Mucosa of gallbladder (tissue), 1 donor: ENCODE measurements at regions not wholly inside any gene's neighbourhood (a gene's known extent, or its start where the extent isn't known, plus 50 kb on each side); places are given as distances from the start of the nearest gene placed in this dataset.

Experiments
- DNase-seq: peaks from one replicate; pipeline ENCODE4 v3.0.0-alpha.2; 2020; ENCODE audit warnings: low spot score
- donor health status: DM: no; HTN: no; CAD: no.

DNA sequence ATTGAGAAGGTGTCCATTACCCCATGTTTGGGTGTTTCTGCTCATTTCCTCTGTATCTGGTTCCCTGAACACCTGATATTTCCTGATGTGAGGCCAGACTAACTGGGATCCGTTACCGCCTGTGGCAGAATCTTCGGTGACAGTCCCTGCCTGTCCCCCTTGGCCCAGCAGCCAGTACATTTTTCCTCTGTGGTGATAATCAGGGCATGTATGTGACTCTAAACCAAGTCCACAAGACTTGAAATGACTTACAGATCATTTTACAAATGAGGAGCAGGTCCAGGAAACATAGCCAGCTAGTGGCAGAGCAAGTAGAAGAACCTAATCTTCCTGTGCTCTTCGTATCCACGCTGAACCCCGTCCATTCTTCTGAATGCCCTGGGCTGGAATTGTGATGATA is 143.5 kb upstream of the IPO9 start:
- no peak for DNase-seq

GRCh38 chr1:201686714-201687455 is 142.1 kb upstream of the IPO9 start:
- DNase-seq = peak; percentile 61

DNA sequence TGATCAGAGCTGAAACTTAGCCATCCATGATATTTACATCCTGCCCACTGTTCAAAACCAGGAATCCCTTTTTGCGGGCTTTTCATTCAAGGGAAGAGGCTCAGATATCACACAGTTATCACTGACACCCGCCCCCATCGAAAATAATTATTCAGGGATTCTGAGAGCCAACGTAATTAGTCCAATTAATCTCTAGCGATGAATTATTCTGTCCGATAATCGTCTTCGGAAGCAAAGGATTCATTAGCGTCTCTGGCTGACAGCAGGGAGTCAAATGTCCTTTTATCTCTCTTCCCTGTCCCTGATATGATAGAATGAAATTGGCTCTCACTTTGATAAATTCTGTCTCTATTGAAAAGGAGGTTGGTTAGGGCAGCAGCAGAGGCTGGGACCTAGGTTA is 140.4 kb upstream of the IPO9 start:
- DNase-seq = no peak

- DNase-seq = no peak
These were observed 139.3 kb upstream of the IPO9 start for GRCh38 chr1:201689647-201690046.

DNA sequence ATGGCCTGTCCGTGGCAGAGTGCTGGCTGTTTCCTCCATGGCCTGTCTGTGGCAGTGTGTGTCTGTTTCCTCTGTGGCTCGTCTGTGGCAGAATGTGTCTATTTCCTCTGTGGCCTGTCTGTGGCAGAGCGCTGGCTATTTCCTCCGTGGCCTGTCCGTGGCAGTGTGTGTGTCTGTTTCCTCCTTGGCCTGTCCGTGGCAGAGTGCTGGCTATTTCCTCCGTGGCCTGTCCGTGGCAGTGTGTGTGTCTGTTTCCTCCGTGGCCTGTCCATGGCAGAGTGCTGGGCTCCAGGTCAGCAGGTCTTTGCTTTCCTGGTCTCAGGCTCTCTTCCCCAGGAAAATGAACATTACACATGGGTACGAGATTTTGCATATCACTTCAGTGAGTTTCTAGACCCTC is 138.4 kb upstream of the IPO9 start:
- DNase-seq = no peak

GRCh38 chr1:201691716-201692554 is 137.0 kb upstream of the IPO9 start:
- no peak for DNase-seq

DNA sequence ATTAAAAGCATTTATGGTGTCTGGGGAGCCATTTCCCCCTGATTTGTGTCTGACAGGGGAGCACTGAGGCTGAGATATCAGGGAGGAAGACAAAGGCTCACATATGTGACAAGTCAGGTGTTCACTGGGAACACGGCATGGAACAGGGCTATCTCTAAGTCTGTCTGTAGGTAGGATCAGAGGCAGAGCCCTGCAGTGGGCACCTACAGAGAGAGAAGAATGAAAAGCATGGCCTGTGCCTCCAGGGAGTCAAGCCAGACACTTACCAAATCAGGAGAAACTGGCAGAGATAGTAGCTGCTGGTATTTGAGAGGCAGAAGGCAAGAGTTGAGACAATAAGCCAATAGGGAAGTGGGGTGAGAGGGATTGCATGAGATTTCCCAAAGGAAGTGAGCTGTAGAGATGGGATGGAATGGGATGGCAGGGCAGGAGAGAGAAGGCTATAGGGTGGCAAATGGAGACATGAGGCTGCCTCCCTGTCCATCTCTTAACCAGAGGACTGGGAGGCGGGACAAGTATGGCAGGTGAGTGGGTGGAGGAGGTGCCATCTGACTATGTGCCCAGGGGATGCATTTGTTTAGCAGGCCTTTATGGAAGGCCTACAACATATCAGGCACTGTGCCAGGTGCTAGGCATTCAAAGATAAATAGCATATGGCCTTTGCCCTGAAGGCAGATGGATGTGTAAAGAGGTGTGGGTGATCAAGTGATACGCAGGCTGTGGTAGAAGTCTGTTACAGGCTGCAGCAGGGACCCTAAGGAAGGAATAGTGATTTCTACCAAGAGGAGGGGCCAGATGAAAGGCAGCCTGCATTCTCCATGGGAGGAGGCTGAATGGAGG is 136.2 kb upstream of the IPO9 start:
- no peak for DNase-seq

GRCh38 chr1:201693890-201694607 is 134.9 kb upstream of the IPO9 start:
- no peak for DNase-seq

DNA sequence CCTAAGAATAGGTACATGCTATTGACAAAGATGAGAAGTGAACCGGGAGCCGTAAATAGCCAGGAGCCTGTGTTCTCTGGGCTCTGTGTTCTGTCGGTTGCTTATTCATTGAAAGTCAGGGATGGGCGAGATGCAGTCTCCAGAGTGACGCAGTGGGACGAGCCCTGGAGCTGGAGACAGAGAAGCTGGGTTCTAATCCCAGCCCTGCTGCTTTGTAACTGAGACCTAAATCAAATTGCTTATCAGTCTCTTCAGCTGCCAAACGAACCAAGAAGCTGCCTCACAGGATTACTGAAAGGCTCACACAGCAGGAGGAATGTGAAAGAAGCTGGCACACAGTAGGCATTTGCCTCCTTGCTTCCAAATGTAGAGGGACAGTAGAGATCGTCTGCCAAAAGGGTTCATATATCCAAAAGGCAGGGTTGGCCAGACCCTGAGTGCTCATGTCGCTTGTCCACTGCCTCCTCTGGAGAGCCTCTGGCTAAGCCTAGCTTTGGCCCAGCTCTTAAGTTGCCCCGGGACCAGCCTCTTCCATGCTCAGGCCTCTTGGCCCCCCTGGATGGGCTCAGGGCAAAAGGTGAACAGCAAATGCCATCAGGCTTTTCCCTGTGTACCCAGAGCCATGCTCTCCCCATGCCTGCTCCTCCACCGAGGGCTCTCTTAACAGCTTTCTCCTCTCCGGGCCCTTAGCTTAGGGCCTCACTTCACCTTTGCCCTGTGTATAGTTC is 134.2 kb upstream of the IPO9 start:
- DNase-seq = no peak

- no peak for DNase-seq
These were observed 133.3 kb upstream of the IPO9 start for GRCh38 chr1:201695607-201696006.

- DNase-seq = peak; percentile 51
These were observed 132.7 kb upstream of the IPO9 start for GRCh38 chr1:201696217-201696761.

DNA sequence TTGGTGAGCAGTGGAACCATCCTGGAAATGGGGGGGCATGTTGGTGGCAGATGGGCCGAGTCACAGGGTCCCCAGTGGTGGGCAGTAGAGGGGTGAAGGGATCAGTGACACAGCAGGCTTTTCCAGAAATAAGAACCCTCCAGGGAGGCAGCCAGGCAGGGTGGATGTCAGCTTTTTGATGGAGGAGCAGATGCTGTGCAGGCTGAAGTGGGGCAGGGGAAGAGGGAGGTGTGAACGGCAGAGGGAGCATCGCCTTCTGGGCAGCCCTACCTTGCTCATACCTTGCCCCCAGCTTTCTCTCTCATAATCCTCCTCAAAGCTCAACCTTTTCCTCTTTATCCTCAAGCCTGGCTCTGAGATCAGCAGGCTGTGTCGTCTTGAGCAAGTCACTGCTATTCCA is 131.8 kb upstream of the IPO9 start:
- DNase-seq = no peak

GRCh38 chr1:201701831-201702230 is 127.1 kb upstream of the IPO9 start:
- DNase-seq = no peak

DNA sequence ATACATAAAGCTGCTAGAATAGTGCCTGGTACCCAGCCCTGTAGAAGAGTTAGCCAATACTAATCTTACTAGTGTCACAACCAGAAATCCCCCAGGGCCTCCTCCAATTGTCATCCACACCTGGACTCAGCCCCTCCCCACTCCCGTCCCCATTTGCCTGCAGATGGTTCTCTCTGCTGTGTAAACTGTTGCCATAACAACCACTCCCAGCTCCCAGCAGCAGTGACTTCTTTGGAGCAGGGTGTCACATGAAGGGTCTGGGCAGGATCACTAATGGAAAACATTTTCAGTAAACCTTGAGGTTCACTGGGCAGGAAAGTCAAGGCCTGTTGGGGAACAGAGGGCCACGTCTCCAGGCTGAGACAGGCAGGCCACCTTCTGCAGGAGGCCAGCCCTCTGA is 126.0 kb upstream of the IPO9 start:
- DNase-seq = no peak

GRCh38 chr1:201703621-201704438 is 125.1 kb upstream of the IPO9 start:
- peak; percentile 78 for DNase-seq

DNA sequence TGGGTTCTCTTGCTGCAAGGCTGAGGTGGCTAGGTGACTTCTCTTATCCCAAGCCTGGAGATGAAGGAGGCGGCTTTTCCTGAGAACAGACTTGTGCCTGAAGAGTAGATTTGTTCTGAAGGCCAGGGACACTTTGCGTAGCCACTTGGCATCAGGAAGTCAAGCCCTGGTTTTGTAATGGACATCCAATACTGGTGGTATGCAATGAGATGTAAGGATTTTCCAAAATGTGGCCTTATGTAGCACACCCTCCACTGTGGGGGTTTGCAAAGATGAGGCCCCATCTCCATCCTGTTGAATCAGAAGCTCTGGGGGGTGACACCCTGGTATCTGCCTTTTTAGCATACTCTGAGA is 124.5 kb upstream of the IPO9 start:
- DNase-seq = no peak

DNA sequence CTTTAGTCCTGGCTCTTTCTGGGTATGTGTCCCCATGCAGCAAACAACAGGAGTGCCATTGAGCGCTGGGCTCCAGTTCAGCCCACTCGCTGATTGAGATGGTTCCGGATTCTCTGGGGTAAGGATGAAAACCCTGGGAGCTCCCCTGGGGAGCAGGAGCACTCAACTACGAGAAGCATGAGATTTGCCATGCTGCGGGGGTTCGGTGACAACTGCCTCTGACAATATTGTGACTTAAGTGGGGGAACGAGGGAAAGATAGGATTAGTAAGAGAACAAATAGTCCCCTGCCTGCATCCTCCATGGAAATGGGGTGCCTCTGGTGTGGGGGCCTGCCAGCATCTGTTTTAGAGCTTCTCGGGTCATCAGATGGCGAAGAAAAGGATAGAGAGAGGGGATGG is 123.6 kb upstream of the IPO9 start:
- no peak for DNase-seq

- DNase-seq = no peak
These were observed 122.8 kb upstream of the IPO9 start for GRCh38 chr1:201706109-201706508.

- no peak for DNase-seq
These were observed 121.9 kb upstream of the IPO9 start for GRCh38 chr1:201707027-201707426.

DNA sequence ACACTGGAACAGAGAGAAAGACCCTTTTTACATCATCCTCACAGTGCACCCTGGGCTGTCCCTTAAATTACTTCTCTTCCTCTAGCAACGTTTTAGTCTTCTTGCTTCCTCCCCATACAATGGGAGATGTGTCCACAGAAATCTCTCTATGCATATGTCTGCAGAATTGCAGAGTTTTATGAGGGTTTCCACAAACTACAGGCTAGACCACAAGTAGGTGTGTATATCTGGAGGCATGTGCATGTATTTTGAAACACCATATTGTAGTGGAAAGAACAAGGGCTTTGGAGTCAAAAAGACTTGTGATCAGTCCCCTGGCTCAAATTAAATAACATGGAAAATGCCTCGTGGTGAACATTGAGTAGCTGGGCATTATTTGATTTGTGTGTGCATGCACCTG is 121.3 kb upstream of the IPO9 start:
- DNase-seq = no peak
